RWPE2 (cell line): ENCODE measurements at regions not wholly inside any gene's neighbourhood (a gene's known extent, or its start where the extent isn't known, plus 50 kb on each side); places are given as distances from the start of the nearest gene placed in this dataset.

Source experiments
- ATAC-seq: fragments of 200-7000 bp; cut with Tn5 transposase; 3 replicates; pipeline ENCODE4 v1.9.1; 2021; ENCODE audit warnings: low read depth
- DNase-seq: peaks from one replicate; pipeline ENCODE4 v3.0.0-alpha.2; 2020; ENCODE audit warnings: low spot score
- H3K27ac ChIP-seq: fragments of 450-650 bp; 2 replicates; pipeline ENCODE4 v1.5.1; 2017; ENCODE audit warnings: mild to moderate bottlenecking; ENCODE audit not compliant: poor library complexity, severe bottlenecking
- H3K27me3 ChIP-seq: fragments of 250-450 bp; sonication (Bioruptor Pico); 2 replicates; pipeline ENCODE4 v1.5.1; 2021; ENCODE audit warnings: mild to moderate bottlenecking, moderate library complexity; ENCODE audit not compliant: insufficient read depth, poor library complexity, severe bottlenecking
- H3K36me3 ChIP-seq: fragments of 250-450 bp; sonication (Bioruptor Pico); 2 replicates; pipeline ENCODE4 v1.5.1; 2020; ENCODE audit warnings: low read depth, mild to moderate bottlenecking, moderate library complexity
- H3K4me1 ChIP-seq: fragments of 250-450 bp; sonication (Bioruptor Pico); 2 replicates; pipeline ENCODE4 v1.5.1; 2021; ENCODE audit warnings: mild to moderate bottlenecking, moderate library complexity; ENCODE audit not compliant: insufficient read depth, poor library complexity, severe bottlenecking
- H3K4me3 ChIP-seq: fragments of 250-450 bp; sonication (Bioruptor Pico); 2 replicates; pipeline ENCODE4 v1.5.1; 2021; ENCODE audit warnings: mild to moderate bottlenecking, moderate library complexity; ENCODE audit not compliant: severe bottlenecking
- H3K9me3 ChIP-seq: fragments of 250-450 bp; sonication (Bioruptor Pico); 2 replicates; pipeline ENCODE4 v1.5.1; 2021; ENCODE audit warnings: mild to moderate bottlenecking, moderate library complexity; ENCODE audit not compliant: severe bottlenecking
- CTCF ChIP-seq: fragments of 450-650 bp; IDR thresholded peaks from one replicate; pipeline ENCODE4 v1.5.1; 2017; ENCODE audit warnings: mild to moderate bottlenecking, moderate library complexity; ENCODE audit not compliant: poor library complexity, severe bottlenecking

- H3K9me3 ChIP-seq, result peaks cover 1% of the 10 kb centered on the region
- H3K27me3 ChIP-seq, result no peaks in the 10 kb centered on the region
- DNase-seq (no peak), ATAC-seq (no peak)
- TF ChIP-seq CTCF, result no peak
- H3K36me3 ChIP-seq, result no peaks in the 10 kb centered on the region
- H3K4me1 ChIP-seq, result no peaks in the 10 kb centered on the region
- no peak overlapping the region for H3K4me3 ChIP-seq
- no peak overlapping the region for H3K27ac ChIP-seq
These were observed 91.6 kb downstream of the CMC2 start for GRCh38 chr16:80915079-80915450.

GRCh38 chr16:80914379-80915078, 92.2 kb downstream of the CMC2 start:
- ATAC-seq, result no peak
- TF ChIP-seq CTCF, result no peak
- Histone ChIP-seq H3K36me3 (no peaks in the 10 kb centered on the region), H3K9me3 (peaks cover 2% of the 10 kb centered on the region), H3K4me3 (no peak overlapping the region), H3K27me3 (no peaks in the 10 kb centered on the region), H3K27ac (no peak overlapping the region), H3K4me1 (no peaks in the 10 kb centered on the region)
- no peak for DNase-seq

- ATAC-seq (no peak), DNase-seq (no peak)
- Histone ChIP-seq H3K27me3 (no peaks in the 10 kb centered on the region), H3K9me3 (peaks cover 2% of the 10 kb centered on the region), H3K4me1 (no peaks in the 10 kb centered on the region), H3K27ac (no peak overlapping the region), H3K36me3 (no peaks in the 10 kb centered on the region), H3K4me3 (no peak overlapping the region)
- TF ChIP-seq CTCF, result no peak
These were observed 93.3 kb downstream of the CMC2 start for GRCh38 chr16:80913397-80913796.

GRCh38 chr16:80912651-80913050, 94.0 kb downstream of the CMC2 start:
- Histone ChIP-seq H3K27me3 (no peaks in the 10 kb centered on the region), H3K4me1 (no peaks in the 10 kb centered on the region), H3K27ac (no peak overlapping the region), H3K4me3 (no peak overlapping the region), H3K9me3 (peaks cover 2% of the 10 kb centered on the region), H3K36me3 (no peaks in the 10 kb centered on the region)
- TF ChIP-seq CTCF, result no peak
- no peak for ATAC-seq
- DNase-seq, result no peak

GRCh38 chr16:80910434-80910833, 96.3 kb downstream of the CMC2 start:
- no peak overlapping the region for H3K4me3 ChIP-seq
- no peak overlapping the region for H3K27ac ChIP-seq
- DNase-seq, result no peak
- no peak for TF ChIP-seq CTCF
- H3K4me1 ChIP-seq, result no peaks in the 10 kb centered on the region
- ATAC-seq, result no peak
- no peaks in the 10 kb centered on the region for H3K27me3 ChIP-seq
- H3K9me3 ChIP-seq, result peaks cover 2% of the 10 kb centered on the region
- H3K36me3 ChIP-seq, result no peaks in the 10 kb centered on the region
